GM10248 (cell line): ENCODE measurements at regions not wholly inside any gene's neighbourhood (a gene's known extent, or its start where the extent isn't known, plus 50 kb on each side); places are given as distances from the start of the nearest gene placed in this dataset.

Source experiments
- CTCF ChIA-PET: fragments of 300-600 bp; sonication (Branson Sonifier 250); formaldehyde crosslinking; extraction: SDS; loops from one replicate; lab custom pipeline; 2021; ENCODE audit warnings: antibody characterized with exemption; lab: Yijun Ruan, JAX
- POLR2A ChIA-PET: fragments of 350-650 bp; sonication (Branson Sonifier 250); formaldehyde crosslinking; extraction: SDS; loops from one replicate; lab custom pipeline; 2020; ENCODE audit warnings: antibody characterized with exemption; lab: Yijun Ruan, JAX
- DNase-seq: peaks from one replicate; pipeline ENCODE4 v3.0.0; 2012; ENCODE audit errors: extremely low spot score
- TF ChIP-seq, protein P1 (sequence below): IDR thresholded peaks from 2 replicates; pipeline ENCODE4 v1.5.1; 2012; ENCODE audit warnings: mild to moderate bottlenecking, low read depth; ENCODE audit errors: extremely low read depth, missing control alignments, control extremely low read depth

DNA sequence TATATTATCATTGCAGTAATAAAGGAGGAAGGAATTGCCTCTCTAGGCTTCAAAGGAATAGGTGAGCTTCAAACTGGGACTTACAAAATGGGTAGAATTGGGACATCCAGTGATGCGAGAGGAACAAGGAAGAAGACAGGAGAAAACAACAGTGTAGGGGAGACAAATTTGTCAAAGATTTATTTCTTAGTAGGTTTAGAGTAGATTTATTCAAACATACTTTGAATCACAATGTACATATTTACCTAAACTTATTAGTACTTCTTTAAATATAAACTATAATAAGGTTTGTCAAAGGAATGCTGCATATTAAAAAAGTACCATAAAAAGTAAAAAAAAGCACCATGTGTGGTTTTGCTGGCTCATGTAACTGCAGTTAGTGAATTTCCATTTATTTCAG lies 161.4 kb upstream of the CDH2 start:
- POLR2A ChIA-PET = no interaction called here
- DNase-seq = no peak
- CTCF ChIA-PET = no interaction called here
- TF ChIP-seq, protein P1, sequence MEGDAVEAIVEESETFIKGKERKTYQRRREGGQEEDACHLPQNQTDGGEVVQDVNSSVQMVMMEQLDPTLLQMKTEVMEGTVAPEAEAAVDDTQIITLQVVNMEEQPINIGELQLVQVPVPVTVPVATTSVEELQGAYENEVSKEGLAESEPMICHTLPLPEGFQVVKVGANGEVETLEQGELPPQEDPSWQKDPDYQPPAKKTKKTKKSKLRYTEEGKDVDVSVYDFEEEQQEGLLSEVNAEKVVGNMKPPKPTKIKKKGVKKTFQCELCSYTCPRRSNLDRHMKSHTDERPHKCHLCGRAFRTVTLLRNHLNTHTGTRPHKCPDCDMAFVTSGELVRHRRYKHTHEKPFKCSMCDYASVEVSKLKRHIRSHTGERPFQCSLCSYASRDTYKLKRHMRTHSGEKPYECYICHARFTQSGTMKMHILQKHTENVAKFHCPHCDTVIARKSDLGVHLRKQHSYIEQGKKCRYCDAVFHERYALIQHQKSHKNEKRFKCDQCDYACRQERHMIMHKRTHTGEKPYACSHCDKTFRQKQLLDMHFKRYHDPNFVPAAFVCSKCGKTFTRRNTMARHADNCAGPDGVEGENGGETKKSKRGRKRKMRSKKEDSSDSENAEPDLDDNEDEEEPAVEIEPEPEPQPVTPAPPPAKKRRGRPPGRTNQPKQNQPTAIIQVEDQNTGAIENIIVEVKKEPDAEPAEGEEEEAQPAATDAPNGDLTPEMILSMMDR = no peak

DNA sequence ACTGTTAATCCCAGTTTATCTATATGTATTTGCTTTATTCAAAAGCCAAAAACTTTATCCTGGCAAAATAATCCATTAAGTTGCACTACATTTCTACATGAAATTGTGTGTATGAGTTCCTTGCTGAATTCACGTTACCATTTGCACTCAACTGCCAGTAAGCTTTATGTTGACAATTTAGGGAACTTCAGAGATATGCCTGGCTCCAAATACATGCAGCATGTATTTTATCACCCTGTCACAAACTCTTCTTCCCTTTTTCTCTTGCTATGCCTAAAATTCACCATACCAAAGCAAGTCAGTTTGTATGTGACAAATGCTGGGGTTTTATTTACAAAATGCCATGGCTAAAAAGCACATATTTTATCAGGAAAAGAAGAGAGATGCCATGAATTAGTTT lies 157.6 kb upstream of the CDH2 start:
- POLR2A ChIA-PET = no interaction called here
- TF ChIP-seq, protein P1 = no peak
- CTCF ChIA-PET = no interaction called here
- DNase-seq = no peak

DNA sequence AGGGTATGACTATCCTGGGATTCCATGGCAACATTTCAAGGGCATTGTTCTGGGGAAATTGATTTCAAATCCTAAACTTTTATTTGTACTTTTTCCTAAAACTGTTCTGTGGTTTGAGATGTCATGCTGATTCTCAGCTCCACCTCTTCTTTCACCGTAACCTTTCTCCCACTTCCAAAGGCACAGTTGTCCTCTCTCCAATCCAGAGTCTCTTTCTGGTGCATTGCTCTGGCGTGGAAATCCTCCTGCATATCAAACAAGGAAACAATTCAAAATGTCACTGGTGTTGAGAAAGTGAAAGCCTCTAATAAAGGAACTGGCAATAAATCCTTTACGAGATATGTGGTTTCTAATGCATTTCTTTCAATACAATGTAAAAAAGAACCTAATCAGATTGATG lies 155.1 kb upstream of the CDH2 start:
- CTCF ChIA-PET = no interaction called here
- TF ChIP-seq, protein P1 = no peak
- POLR2A ChIA-PET = no interaction called here
- DNase-seq = no peak

DNA sequence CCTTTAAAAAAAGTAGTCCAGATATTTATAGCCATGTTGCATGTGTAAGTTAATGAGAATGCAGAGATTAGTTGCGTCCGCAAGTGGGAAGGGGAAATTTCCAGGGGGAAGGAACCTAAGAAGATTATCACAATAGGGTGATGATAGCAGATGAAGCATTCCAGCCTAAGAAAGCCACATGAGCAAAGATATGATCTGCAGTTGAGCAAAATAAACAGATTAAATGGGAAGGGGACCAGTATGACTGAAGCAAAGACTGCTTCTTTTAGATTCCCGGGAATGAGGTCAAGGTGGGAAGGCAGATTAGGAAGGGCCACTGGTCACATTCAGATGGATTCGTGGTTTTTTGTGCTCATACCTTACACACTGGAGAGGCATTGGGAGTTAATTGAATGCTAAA lies 154.6 kb upstream of the CDH2 start:
- ChIA-PET CTCF (no interaction called here), POLR2A (no interaction called here)
- no peak for DNase-seq
- TF ChIP-seq, protein P1 = no peak

DNA sequence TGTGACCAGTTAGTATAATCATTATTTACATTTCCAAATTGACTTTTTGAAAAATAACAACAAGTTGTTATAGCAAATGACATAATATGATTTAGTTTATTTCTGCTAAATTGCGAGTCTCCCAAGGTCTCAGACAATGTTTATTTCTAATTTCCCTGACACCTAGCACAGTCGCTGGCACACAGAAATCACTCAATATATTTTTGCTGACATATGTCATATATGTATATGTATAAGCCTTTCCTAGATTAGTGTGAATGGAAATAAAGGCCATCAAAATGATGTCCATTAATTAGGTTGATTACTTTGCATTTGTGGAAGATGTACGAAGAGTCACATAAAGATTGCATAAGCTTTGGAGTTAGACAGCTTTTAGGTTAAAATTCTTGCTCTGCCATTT lies 136.7 kb upstream of the CDH2 start:
- no peak for DNase-seq
- TF ChIP-seq, protein P1 = no peak
- ChIA-PET POLR2A (no interaction called here), CTCF (no interaction called here)

DNA sequence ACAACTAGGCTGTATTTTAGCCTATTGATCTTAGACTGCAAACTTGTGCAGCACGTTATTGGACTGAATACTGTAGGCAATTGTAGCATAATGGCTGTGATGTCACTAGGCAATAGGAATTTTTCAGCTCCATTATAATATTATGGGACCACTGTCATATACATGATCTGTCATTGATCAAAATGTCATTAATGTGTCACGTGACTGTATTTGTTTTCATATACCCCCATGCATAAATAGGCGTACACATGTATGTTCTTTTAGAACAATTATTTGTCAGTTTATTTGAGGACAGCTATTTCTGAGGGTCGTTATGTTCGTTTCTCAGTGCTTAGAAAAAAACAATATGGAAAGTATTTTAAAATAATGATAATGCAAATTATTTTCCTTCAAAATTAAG lies 111.9 kb upstream of the CDH2 start:
- ChIA-PET POLR2A (no interaction called here), CTCF (interaction anchor here (1.7 kb wide), 1 partner anchor 10 kb away, joined by 3 read pairs; no protein-coding TSS in a partner anchor)
- TF ChIP-seq, protein P1 = no peak
- no peak for DNase-seq

DNA sequence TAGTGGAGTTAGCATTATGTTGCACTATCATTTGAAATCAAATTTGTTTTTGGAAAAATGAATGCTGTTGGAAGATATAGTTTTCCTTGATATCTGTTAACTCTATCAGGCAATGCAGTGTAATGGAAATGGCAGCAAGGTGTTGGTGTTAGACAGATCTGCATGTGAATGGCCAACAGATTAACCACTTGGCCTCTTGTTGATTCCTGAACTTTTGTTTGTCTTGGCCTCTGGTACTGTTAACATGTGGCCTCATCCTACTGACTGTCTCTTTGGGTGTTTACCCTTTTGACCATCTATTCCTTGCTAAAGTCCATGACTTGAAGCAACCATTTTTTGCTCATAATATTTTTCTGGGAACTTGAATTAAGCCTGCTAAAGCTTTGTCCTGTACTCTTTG lies 110.2 kb upstream of the CDH2 start:
- no peak for DNase-seq
- TF ChIP-seq, protein P1 = no peak
- CTCF ChIA-PET = no interaction called here
- POLR2A ChIA-PET = interaction anchor here (0.5 kb wide), 1 partner anchor 61 kb away, joined by 8 read pairs; no protein-coding TSS in a partner anchor
